ENCODE measurements at regions not wholly inside any gene's neighbourhood (a gene's known extent, or its start where the extent isn't known, plus 50 kb on each side); places are given as distances from the start of the nearest gene placed in this dataset.

DNA sequence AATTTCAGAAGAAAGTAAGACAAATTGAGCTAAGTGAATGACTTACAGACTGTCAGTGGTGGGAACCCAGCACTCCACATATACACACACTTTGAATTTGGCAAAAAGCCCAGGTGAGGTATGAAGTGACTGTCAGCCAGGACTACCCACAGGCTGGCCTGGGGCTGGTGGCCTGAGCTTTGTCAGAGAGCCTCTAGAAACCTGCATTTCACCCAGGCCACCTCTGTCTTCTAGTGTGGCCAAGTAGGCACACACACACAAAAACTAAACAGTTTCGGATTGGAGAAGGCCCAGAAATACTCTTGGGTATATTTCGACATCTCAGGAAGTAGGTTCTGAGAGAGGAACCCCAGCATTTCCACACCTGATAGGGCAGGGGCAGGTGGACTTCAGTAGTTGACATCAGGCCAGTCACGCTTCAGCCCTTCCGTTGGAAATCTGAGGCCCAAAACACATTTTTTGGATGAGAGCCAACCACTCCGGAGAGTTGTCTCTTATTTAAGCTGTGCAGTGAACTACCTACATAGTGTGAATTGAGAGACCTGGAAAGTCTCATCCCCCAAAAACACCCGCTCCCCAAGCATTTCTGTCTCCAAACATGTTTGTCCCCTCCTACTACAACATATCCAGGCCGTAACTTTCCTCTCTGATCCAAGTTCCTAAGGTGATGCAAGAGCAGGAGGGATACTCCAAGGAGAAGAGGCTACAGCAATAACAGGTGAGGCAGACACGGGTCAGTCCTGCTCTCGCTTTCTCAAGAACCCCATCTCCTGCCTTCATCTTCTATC, 167.2 kb upstream of the PROX1 start:
- TF ChIP-seq, protein P1, sequence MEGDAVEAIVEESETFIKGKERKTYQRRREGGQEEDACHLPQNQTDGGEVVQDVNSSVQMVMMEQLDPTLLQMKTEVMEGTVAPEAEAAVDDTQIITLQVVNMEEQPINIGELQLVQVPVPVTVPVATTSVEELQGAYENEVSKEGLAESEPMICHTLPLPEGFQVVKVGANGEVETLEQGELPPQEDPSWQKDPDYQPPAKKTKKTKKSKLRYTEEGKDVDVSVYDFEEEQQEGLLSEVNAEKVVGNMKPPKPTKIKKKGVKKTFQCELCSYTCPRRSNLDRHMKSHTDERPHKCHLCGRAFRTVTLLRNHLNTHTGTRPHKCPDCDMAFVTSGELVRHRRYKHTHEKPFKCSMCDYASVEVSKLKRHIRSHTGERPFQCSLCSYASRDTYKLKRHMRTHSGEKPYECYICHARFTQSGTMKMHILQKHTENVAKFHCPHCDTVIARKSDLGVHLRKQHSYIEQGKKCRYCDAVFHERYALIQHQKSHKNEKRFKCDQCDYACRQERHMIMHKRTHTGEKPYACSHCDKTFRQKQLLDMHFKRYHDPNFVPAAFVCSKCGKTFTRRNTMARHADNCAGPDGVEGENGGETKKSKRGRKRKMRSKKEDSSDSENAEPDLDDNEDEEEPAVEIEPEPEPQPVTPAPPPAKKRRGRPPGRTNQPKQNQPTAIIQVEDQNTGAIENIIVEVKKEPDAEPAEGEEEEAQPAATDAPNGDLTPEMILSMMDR (IDR thresholded peaks at IDR 0.05): no peak
- H3K27me3 ChIP-seq (replicated peaks; ENCODE audit: insufficient read depth): no peaks in the 10 kb centered on the region
- DNase-seq (ENCODE audit: low spot score) (no peak), ATAC-seq (ENCODE audit: insufficient number of reproducible peaks, low FRiP score, low read depth) (no peak)
- H3K4me1 ChIP-seq (ENCODE audit: control insufficient read depth in 1 of 2, low read depth in 2 of 2): no peaks in the 10 kb centered on the region
- H3K9me3 ChIP-seq: no peaks in the 10 kb centered on the region
- no peak overlapping the region for H3K27ac ChIP-seq
- H3K36me3 ChIP-seq: no peaks in the 10 kb centered on the region
- H3K4me3 ChIP-seq: no peak overlapping the region

DNA sequence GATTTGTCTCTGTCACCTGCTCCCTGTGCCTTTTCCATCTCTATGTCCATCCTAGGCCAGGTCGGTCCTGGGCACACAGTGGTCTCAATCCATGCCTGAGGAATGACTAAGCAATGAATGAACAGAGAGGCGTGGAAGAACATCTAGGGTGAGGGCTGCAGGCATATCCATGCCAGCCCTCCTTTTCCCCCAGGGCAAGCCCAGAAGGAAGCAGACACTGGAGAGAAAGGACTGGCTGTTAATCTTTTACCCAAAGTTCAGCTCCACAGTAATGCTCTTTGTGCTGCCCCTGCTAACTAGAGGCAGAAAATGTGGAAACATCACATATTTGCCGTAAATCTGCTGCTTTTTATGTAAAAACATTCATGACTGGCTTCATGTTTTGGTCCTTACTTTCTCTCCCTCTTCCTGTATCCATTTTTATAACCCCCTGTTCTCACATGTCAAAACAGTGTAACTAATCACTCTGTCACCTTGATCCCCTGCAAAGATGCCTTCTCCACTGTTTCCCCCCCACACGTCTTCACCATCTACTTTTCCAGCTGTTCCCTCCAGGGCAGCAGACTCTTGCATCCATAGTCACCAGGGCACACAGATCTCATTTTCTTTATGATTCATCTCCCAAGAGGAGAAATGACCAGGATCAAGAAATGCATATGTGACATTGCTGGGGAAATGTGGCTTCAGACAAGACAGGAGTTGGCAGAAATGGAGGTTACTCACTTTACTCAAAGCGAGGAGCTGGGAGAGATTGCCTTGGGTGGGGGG, 166.4 kb upstream of the PROX1 start:
- Histone ChIP-seq H3K27ac (no peak overlapping the region), H3K4me3 (no peak overlapping the region), H3K27me3 (replicated peaks; ENCODE audit: insufficient read depth) (no peaks in the 10 kb centered on the region), H3K4me1 (ENCODE audit: control insufficient read depth in 1 of 2, low read depth in 2 of 2) (no peaks in the 10 kb centered on the region), H3K36me3 (no peaks in the 10 kb centered on the region), H3K9me3 (no peaks in the 10 kb centered on the region)
- TF ChIP-seq, protein P1 (IDR thresholded peaks at IDR 0.05): no peak
- ATAC-seq (ENCODE audit: insufficient number of reproducible peaks, low FRiP score, low read depth): no peak
- no peak for DNase-seq (ENCODE audit: low spot score)

DNA sequence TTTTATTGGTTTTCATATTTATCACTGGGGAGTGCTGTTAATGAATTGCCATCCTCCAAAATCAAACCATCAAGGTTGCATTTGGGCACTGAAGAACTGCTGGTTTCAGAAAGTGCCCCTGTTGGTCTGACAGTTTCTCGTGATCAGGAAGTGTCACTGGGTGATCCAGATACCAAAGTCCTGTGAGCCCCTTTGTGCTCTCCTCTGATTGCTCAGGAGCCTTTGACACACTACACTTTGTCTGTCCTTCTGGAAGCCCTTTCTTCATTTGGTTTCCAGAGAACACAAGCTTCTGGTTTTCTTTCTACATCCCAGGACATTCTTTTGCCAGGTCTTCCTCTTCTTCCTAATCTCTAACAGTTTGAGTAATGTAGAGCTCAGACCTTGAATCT, 165.8 kb upstream of the PROX1 start:
- H3K27me3 ChIP-seq (replicated peaks; ENCODE audit: insufficient read depth): no peaks in the 10 kb centered on the region
- no peak overlapping the region for H3K27ac ChIP-seq
- DNase-seq (ENCODE audit: low spot score) (no peak), ATAC-seq (ENCODE audit: insufficient number of reproducible peaks, low FRiP score, low read depth) (no peak)
- H3K4me1 ChIP-seq (ENCODE audit: control insufficient read depth in 1 of 2, low read depth in 2 of 2): no peaks in the 10 kb centered on the region
- no peak overlapping the region for H3K4me3 ChIP-seq
- TF ChIP-seq, protein P1 (IDR thresholded peaks at IDR 0.05): no peak
- H3K9me3 ChIP-seq: no peaks in the 10 kb centered on the region
- no peaks in the 10 kb centered on the region for H3K36me3 ChIP-seq

DNA sequence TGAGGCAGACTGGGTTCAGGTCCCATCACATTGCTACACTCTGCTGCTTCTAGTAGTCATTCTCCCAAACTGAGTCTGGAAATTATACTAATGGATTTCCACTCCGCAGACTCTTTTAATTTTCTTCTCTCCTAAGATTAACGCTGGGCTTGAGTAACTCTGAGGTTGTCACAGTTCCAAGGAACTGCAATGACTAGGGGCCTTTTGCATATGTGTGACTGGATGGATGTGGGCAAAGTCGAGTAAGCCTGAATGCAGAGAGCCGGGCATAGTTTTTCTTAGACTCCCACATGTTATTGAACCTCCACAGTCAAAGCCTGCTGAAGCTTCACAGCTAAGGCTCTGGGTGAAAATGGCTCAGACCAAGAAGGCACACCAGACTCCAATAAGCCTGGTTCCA, 160.9 kb upstream of the PROX1 start:
- DNase-seq (ENCODE audit: low spot score): no peak

DNA sequence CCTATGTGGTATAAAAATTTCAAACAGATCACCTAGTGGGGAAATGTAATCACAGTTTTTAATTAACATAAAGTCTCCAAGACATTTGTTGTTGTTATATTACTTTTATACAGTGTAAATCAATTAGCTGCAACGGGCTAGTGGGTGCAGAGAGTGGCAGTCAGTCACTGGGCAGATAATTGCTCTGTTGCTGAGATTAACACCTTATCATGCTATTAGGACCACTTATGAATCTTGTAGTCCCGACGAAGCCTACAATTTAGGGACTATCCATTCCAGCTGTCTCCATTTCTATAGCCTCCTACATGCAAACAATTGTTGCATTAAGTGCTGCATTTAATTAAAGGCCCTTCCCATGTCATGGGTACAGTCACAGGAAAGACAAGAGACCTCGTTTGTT, 158.9 kb upstream of the PROX1 start:
- Histone ChIP-seq H3K9me3 (no peaks in the 10 kb centered on the region), H3K4me1 (ENCODE audit: control insufficient read depth in 1 of 2, low read depth in 2 of 2) (no peaks in the 10 kb centered on the region), H3K27ac (no peak overlapping the region), H3K27me3 (replicated peaks; ENCODE audit: insufficient read depth) (no peaks in the 10 kb centered on the region), H3K36me3 (no peaks in the 10 kb centered on the region), H3K4me3 (no peak overlapping the region)
- DNase-seq (ENCODE audit: low spot score): no peak
- TF ChIP-seq, protein P1 (IDR thresholded peaks at IDR 0.05): no peak
- ATAC-seq (ENCODE audit: insufficient number of reproducible peaks, low FRiP score, low read depth): no peak

More for the DNA sequence above, 160.9 kb upstream of the PROX1 start:
- Histone ChIP-seq H3K27ac (no peak overlapping the region), H3K4me3 (no peak overlapping the region), H3K4me1 (ENCODE audit: control insufficient read depth in 1 of 2, low read depth in 2 of 2) (no peaks in the 10 kb centered on the region), H3K9me3 (no peaks in the 10 kb centered on the region), H3K36me3 (no peaks in the 10 kb centered on the region), H3K27me3 (replicated peaks; ENCODE audit: insufficient read depth) (no peaks in the 10 kb centered on the region)
- TF ChIP-seq, protein P1 (IDR thresholded peaks at IDR 0.05): no peak
- ATAC-seq (ENCODE audit: insufficient number of reproducible peaks, low FRiP score, low read depth): no peak

All from thoracic aorta (tissue), 2 donors.